ENCODE measurements at regions not wholly inside any gene's neighbourhood (a gene's known extent, or its start where the extent isn't known, plus 50 kb on each side); places are given as distances from the start of the nearest gene placed in this dataset.

GRCh38 chr11:104402812-104403521 lies 239.0 kb upstream of the PDGFD start:
- Histone ChIP-seq H3K4me1 (ENCODE audit: control insufficient read depth, insufficient read depth, low read length, unreplicated experiment) (peaks cover 10% of the 10 kb centered on the region), H3K27me3 (ENCODE audit: insufficient read depth, low read length) (no peaks in the 10 kb centered on the region), H3K79me2 (ENCODE audit: control insufficient read depth, insufficient read depth, low read length, unreplicated experiment) (no peaks in the 10 kb centered on the region), H3K36me3 (ENCODE audit: insufficient read depth, low read length) (no peaks in the 10 kb centered on the region), H3K4me3 (ENCODE audit: low read depth, low read length) (no peak overlapping the region), H3K27ac (ENCODE audit: low read depth, low read length) (no peak overlapping the region), H2AFZ (ENCODE audit: low read length, unreplicated experiment) (no peak overlapping the region)

GRCh38 chr11:104394508-104394907 lies 230.6 kb upstream of the PDGFD start:
- no peak overlapping the region for H2AFZ ChIP-seq (ENCODE audit: low read length, unreplicated experiment)
- no peaks in the 10 kb centered on the region for H3K4me1 ChIP-seq (ENCODE audit: control insufficient read depth, insufficient read depth, low read length, unreplicated experiment)
- H3K4me3 ChIP-seq (ENCODE audit: low read depth, low read length), result no peak overlapping the region
- no peaks in the 10 kb centered on the region for H3K36me3 ChIP-seq (ENCODE audit: insufficient read depth, low read length)
- no peak overlapping the region for H3K27ac ChIP-seq (ENCODE audit: low read depth, low read length)
- H3K79me2 ChIP-seq (ENCODE audit: control insufficient read depth, insufficient read depth, low read length, unreplicated experiment), result no peaks in the 10 kb centered on the region
- H3K27me3 ChIP-seq (ENCODE audit: insufficient read depth, low read length), result no peaks in the 10 kb centered on the region

GRCh38 chr11:104390651-104391050 lies 226.7 kb upstream of the PDGFD start:
- Histone ChIP-seq H3K79me2 (ENCODE audit: control insufficient read depth, insufficient read depth, low read length, unreplicated experiment) (no peaks in the 10 kb centered on the region), H3K4me1 (ENCODE audit: control insufficient read depth, insufficient read depth, low read length, unreplicated experiment) (no peaks in the 10 kb centered on the region), H2AFZ (ENCODE audit: low read length, unreplicated experiment) (no peak overlapping the region), H3K4me3 (ENCODE audit: low read depth, low read length) (no peak overlapping the region), H3K27ac (ENCODE audit: low read depth, low read length) (no peak overlapping the region), H3K36me3 (ENCODE audit: insufficient read depth, low read length) (no peaks in the 10 kb centered on the region), H3K27me3 (ENCODE audit: insufficient read depth, low read length) (no peaks in the 10 kb centered on the region)

- no peak overlapping the region for H3K4me3 ChIP-seq (ENCODE audit: low read depth, low read length)
- H3K36me3 ChIP-seq (ENCODE audit: insufficient read depth, low read length), result no peaks in the 10 kb centered on the region
- H3K27ac ChIP-seq (ENCODE audit: low read depth, low read length), result no peak overlapping the region
- H3K4me1 ChIP-seq (ENCODE audit: control insufficient read depth, insufficient read depth, low read length, unreplicated experiment), result no peaks in the 10 kb centered on the region
- H3K27me3 ChIP-seq (ENCODE audit: insufficient read depth, low read length), result no peaks in the 10 kb centered on the region
- H3K79me2 ChIP-seq (ENCODE audit: control insufficient read depth, insufficient read depth, low read length, unreplicated experiment), result no peaks in the 10 kb centered on the region
- no peak overlapping the region for H2AFZ ChIP-seq (ENCODE audit: low read length, unreplicated experiment)
Measured at GRCh38 chr11:104385884-104386283, 221.9 kb upstream of the PDGFD start.

GRCh38 chr11:104380358-104380757 lies 216.4 kb upstream of the PDGFD start:
- Histone ChIP-seq H3K4me3 (ENCODE audit: low read depth, low read length) (no peak overlapping the region), H3K4me1 (ENCODE audit: control insufficient read depth, insufficient read depth, low read length, unreplicated experiment) (no peaks in the 10 kb centered on the region), H3K27me3 (ENCODE audit: insufficient read depth, low read length) (no peaks in the 10 kb centered on the region), H3K27ac (ENCODE audit: low read depth, low read length) (no peak overlapping the region), H3K79me2 (ENCODE audit: control insufficient read depth, insufficient read depth, low read length, unreplicated experiment) (no peaks in the 10 kb centered on the region), H3K36me3 (ENCODE audit: insufficient read depth, low read length) (no peaks in the 10 kb centered on the region), H2AFZ (ENCODE audit: low read length, unreplicated experiment) (no peak overlapping the region)

GRCh38 chr11:104372111-104372510 lies 208.2 kb upstream of the PDGFD start:
- H2AFZ ChIP-seq (ENCODE audit: low read length, unreplicated experiment), result no peak overlapping the region
- no peaks in the 10 kb centered on the region for H3K36me3 ChIP-seq (ENCODE audit: insufficient read depth, low read length)
- H3K27ac ChIP-seq (ENCODE audit: low read depth, low read length), result no peak overlapping the region
- H3K27me3 ChIP-seq (ENCODE audit: insufficient read depth, low read length), result no peaks in the 10 kb centered on the region
- H3K4me3 ChIP-seq (ENCODE audit: low read depth, low read length), result no peak overlapping the region
- H3K79me2 ChIP-seq (ENCODE audit: control insufficient read depth, insufficient read depth, low read length, unreplicated experiment), result no peaks in the 10 kb centered on the region
- no peaks in the 10 kb centered on the region for H3K4me1 ChIP-seq (ENCODE audit: control insufficient read depth, insufficient read depth, low read length, unreplicated experiment)

- Histone ChIP-seq H2AFZ (ENCODE audit: low read length, unreplicated experiment) (no peak overlapping the region), H3K79me2 (ENCODE audit: control insufficient read depth, insufficient read depth, low read length, unreplicated experiment) (no peaks in the 10 kb centered on the region), H3K27me3 (ENCODE audit: insufficient read depth, low read length) (no peaks in the 10 kb centered on the region), H3K27ac (ENCODE audit: low read depth, low read length) (no peak overlapping the region), H3K36me3 (ENCODE audit: insufficient read depth, low read length) (no peaks in the 10 kb centered on the region), H3K4me1 (ENCODE audit: control insufficient read depth, insufficient read depth, low read length, unreplicated experiment) (no peaks in the 10 kb centered on the region), H3K4me3 (ENCODE audit: low read depth, low read length) (no peak overlapping the region)
Measured at GRCh38 chr11:104370478-104370877, 206.5 kb upstream of the PDGFD start.

GRCh38 chr11:104369761-104370160 lies 205.8 kb upstream of the PDGFD start:
- H3K36me3 ChIP-seq (ENCODE audit: insufficient read depth, low read length), result no peaks in the 10 kb centered on the region
- no peaks in the 10 kb centered on the region for H3K79me2 ChIP-seq (ENCODE audit: control insufficient read depth, insufficient read depth, low read length, unreplicated experiment)
- H3K27me3 ChIP-seq (ENCODE audit: insufficient read depth, low read length), result no peaks in the 10 kb centered on the region
- H3K4me3 ChIP-seq (ENCODE audit: low read depth, low read length), result no peak overlapping the region
- no peaks in the 10 kb centered on the region for H3K4me1 ChIP-seq (ENCODE audit: control insufficient read depth, insufficient read depth, low read length, unreplicated experiment)
- H3K27ac ChIP-seq (ENCODE audit: low read depth, low read length), result no peak overlapping the region
- H2AFZ ChIP-seq (ENCODE audit: low read length, unreplicated experiment), result no peak overlapping the region

- Histone ChIP-seq H3K27ac (ENCODE audit: low read depth, low read length) (no peak overlapping the region), H3K4me1 (ENCODE audit: control insufficient read depth, insufficient read depth, low read length, unreplicated experiment) (no peaks in the 10 kb centered on the region), H3K27me3 (ENCODE audit: insufficient read depth, low read length) (no peaks in the 10 kb centered on the region), H3K36me3 (ENCODE audit: insufficient read depth, low read length) (no peaks in the 10 kb centered on the region), H2AFZ (ENCODE audit: low read length, unreplicated experiment) (no peak overlapping the region), H3K79me2 (ENCODE audit: control insufficient read depth, insufficient read depth, low read length, unreplicated experiment) (no peaks in the 10 kb centered on the region), H3K4me3 (ENCODE audit: low read depth, low read length) (no peak overlapping the region)
Measured at GRCh38 chr11:104366321-104366734, 202.4 kb upstream of the PDGFD start.

- H3K79me2 ChIP-seq (ENCODE audit: control insufficient read depth, insufficient read depth, low read length, unreplicated experiment), result no peaks in the 10 kb centered on the region
Measured at GRCh38 chr11:104365676-104366075, 201.7 kb upstream of the PDGFD start.

GRCh38 chr11:104361975-104362374 lies 198.0 kb upstream of the PDGFD start:
- Histone ChIP-seq H3K4me3 (ENCODE audit: low read depth, low read length) (no peak overlapping the region), H3K4me1 (ENCODE audit: control insufficient read depth, insufficient read depth, low read length, unreplicated experiment) (no peaks in the 10 kb centered on the region), H3K27me3 (ENCODE audit: insufficient read depth, low read length) (no peaks in the 10 kb centered on the region), H3K27ac (ENCODE audit: low read depth, low read length) (no peak overlapping the region), H3K36me3 (ENCODE audit: insufficient read depth, low read length) (no peaks in the 10 kb centered on the region), H2AFZ (ENCODE audit: low read length, unreplicated experiment) (no peak overlapping the region), H3K79me2 (ENCODE audit: control insufficient read depth, insufficient read depth, low read length, unreplicated experiment) (no peaks in the 10 kb centered on the region)

More at GRCh38 chr11:104365676-104366075, 201.7 kb upstream of the PDGFD start:
- no peak overlapping the region for H2AFZ ChIP-seq (ENCODE audit: low read length, unreplicated experiment)
- no peaks in the 10 kb centered on the region for H3K4me1 ChIP-seq (ENCODE audit: control insufficient read depth, insufficient read depth, low read length, unreplicated experiment)
- no peaks in the 10 kb centered on the region for H3K36me3 ChIP-seq (ENCODE audit: insufficient read depth, low read length)
- H3K4me3 ChIP-seq (ENCODE audit: low read depth, low read length), result no peak overlapping the region
- H3K27ac ChIP-seq (ENCODE audit: low read depth, low read length), result no peak overlapping the region
- no peaks in the 10 kb centered on the region for H3K27me3 ChIP-seq (ENCODE audit: insufficient read depth, low read length)
